ENCODE measurements at regions not wholly inside any gene's neighbourhood (a gene's known extent, or its start where the extent isn't known, plus 50 kb on each side); places are given as distances from the start of the nearest gene placed in this dataset.

DNA sequence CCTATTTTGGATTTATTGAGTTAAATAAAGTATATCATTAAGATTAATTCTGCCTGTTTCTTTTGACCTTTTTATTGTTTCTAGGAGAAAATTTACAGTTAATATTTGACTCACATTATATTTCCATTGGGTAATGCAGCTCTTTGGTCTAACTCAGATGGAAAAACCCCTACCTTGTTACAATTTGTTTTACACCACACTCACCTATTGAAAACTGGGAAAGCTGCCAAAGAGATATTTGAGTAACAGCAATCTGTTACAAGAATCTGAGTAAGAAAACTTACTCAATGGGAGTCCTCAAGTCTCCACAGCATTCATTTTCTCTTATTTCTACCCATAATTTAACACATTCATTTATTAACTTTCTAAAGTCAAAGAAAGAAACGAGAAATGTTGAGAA lies 108.0 kb upstream of the TLL1 start:
- H3K4me1 ChIP-seq (ENCODE audit: control insufficient read depth in 1 of 2, insufficient read depth in 2 of 2, low read length in 2 of 2): peaks cover 0 to 4% of the 10 kb centered on the region in 2 experiments; a peak in 1 of 4 replicates
- no peaks in the 10 kb centered on the region for H3K27me3 ChIP-seq (ENCODE audit: insufficient read depth, low read length)
- CTCF ChIA-PET: no interaction called here
- no peak overlapping the region for H3K4me3 ChIP-seq (replicated peaks in 1 of 2; ENCODE audit: low read depth in 1 of 2, low read length in 2 of 2)
- no TSS peak for BruUV-seq (replicated peaks)
- H3K9ac ChIP-seq (ENCODE audit: low read length): no peak overlapping the region
- no peaks in the 10 kb centered on the region for H4K20me1 ChIP-seq (ENCODE audit: insufficient read depth)
- H3K9me2 ChIP-seq (ENCODE audit: insufficient read depth): no peaks in the 10 kb centered on the region
- no peak for ATAC-seq
- DNase-seq (ENCODE audit: low read depth, low spot score): no peak
- no peaks in the 10 kb centered on the region for H3K36me3 ChIP-seq (ENCODE audit: control insufficient read depth in 1 of 2, insufficient read depth in 2 of 2, low read length in 2 of 2)
- POLR2A ChIA-PET: no interaction called here
- no peak overlapping the region for H2AFZ ChIP-seq (ENCODE audit: low read depth, low read length, poor library complexity, severe bottlenecking)
- no peak overlapping the region for H3K4me2 ChIP-seq (ENCODE audit: low read length)
- no peaks in the 10 kb centered on the region for H3K9me3 ChIP-seq (ENCODE audit: control insufficient read depth in 1 of 2, insufficient read depth in 1 of 2, low read depth in 1 of 2, low read length in 2 of 2)
- RAD21 ChIA-PET (ENCODE audit: low non-redundant PET in 1 of 2, low total read pairs in 2 of 2, uncharacterized antibody in 2 of 2, unreplicated experiment in 2 of 2): no interaction called here
- H3K27ac ChIP-seq (ENCODE audit: low read depth, low read length): no peak overlapping the region
- no peaks in the 10 kb centered on the region for H3K79me2 ChIP-seq (ENCODE audit: insufficient read depth, low read length)
- intact Hi-C loops (cut with micrococcal nuclease): no loop called here
- TF ChIP-seq RAD21 (IDR thresholded peaks at IDR 0.05; ENCODE audit: low read depth) (no peak), JUND (IDR thresholded peaks at IDR 0.05) (no peak)

DNA sequence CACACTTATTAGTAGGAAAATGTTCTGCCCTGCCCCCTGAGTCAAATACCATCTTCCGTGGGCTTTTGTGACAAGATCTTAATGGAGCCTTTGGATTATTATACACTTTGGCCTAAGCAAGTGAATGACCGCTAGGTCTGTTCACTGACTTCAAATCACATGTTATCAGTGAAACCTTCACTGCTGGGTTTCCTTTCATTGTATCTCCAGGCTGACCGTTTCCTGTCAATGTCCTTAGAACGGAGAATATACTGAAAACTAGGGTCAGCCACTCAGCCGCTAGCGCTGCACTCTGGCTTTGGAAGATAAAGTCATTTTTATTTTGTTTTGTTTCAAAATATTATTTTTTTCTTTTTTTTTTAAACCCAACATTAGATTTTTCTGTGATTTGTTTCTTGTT lies 107.0 kb upstream of the TLL1 start:
- Histone ChIP-seq H3K9me2 (ENCODE audit: insufficient read depth) (no peaks in the 10 kb centered on the region), H2AFZ (ENCODE audit: low read depth, low read length, poor library complexity, severe bottlenecking) (no peak overlapping the region), H4K20me1 (ENCODE audit: insufficient read depth) (no peaks in the 10 kb centered on the region), H3K9ac (ENCODE audit: low read length) (no peak overlapping the region), H3K36me3 (ENCODE audit: control insufficient read depth in 1 of 2, insufficient read depth in 2 of 2, low read length in 2 of 2) (no peaks in the 10 kb centered on the region), H3K4me1 (ENCODE audit: control insufficient read depth in 1 of 2, insufficient read depth in 2 of 2, low read length in 2 of 2) (peaks cover 0 to 4% of the 10 kb centered on the region in 2 experiments; a peak in 1 of 4 replicates), H3K9me3 (ENCODE audit: control insufficient read depth in 1 of 2, insufficient read depth in 1 of 2, low read depth in 1 of 2, low read length in 2 of 2) (no peaks in the 10 kb centered on the region), H3K27ac (ENCODE audit: low read depth, low read length) (no peak overlapping the region), H3K4me2 (ENCODE audit: low read length) (no peak overlapping the region), H3K79me2 (ENCODE audit: insufficient read depth, low read length) (no peaks in the 10 kb centered on the region), H3K4me3 (replicated peaks in 1 of 2; ENCODE audit: low read depth in 1 of 2, low read length in 2 of 2) (no peak overlapping the region), H3K27me3 (ENCODE audit: insufficient read depth, low read length) (no peaks in the 10 kb centered on the region)
- no TSS peak for BruUV-seq (replicated peaks)
- RAD21 ChIA-PET (ENCODE audit: low non-redundant PET in 1 of 2, low total read pairs in 2 of 2, uncharacterized antibody in 2 of 2, unreplicated experiment in 2 of 2): no interaction called here
- no peak for ATAC-seq
- CTCF ChIA-PET: no interaction called here
- TF ChIP-seq, protein P1, sequence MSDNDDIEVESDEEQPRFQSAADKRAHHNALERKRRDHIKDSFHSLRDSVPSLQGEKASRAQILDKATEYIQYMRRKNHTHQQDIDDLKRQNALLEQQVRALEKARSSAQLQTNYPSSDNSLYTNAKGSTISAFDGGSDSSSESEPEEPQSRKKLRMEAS (IDR thresholded peaks at IDR 0.05): no peak
- TF ChIP-seq SIN3A (IDR thresholded peaks at IDR 0.05; ENCODE audit: low read depth) (no peak), JUND (IDR thresholded peaks at IDR 0.05) (no peak), EGR1 (IDR thresholded peaks at IDR 0.05; ENCODE audit: low read depth) (no peak), ZFX (IDR thresholded peaks at IDR 0.05) (no peak), SRF (IDR thresholded peaks at IDR 0.05; ENCODE audit: low read depth) (no peak), POLR2AphosphoS5 (IDR thresholded peaks at IDR 0.05; ENCODE audit: low read depth, low read length) (no peak)
- TF ChIP-seq, protein P2, sequence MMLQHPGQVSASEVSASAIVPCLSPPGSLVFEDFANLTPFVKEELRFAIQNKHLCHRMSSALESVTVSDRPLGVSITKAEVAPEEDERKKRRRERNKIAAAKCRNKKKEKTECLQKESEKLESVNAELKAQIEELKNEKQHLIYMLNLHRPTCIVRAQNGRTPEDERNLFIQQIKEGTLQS (IDR thresholded peaks at IDR 0.05): no peak
- POLR2A ChIA-PET: no interaction called here
- no peak for DNase-seq (ENCODE audit: low read depth, low spot score)
- intact Hi-C loops (cut with micrococcal nuclease): no loop called here
